HG03460 (cell line): ENCODE measurements at regions not wholly inside any gene's neighbourhood (a gene's known extent, or its start where the extent isn't known, plus 50 kb on each side); places are given as distances from the start of the nearest gene placed in this dataset.

ENCODE experiments used
- ATAC-seq: cut with Tn5 transposase; IDR thresholded peaks from one replicate; pipeline ENCODE4 v1.9.1; 2021; ENCODE audit not compliant: unreplicated experiment

- ATAC-seq, result no peak
These were observed 100.5 kb upstream of the MGAT5 start for GRCh38 chr2:134153294-134153880.

DNA sequence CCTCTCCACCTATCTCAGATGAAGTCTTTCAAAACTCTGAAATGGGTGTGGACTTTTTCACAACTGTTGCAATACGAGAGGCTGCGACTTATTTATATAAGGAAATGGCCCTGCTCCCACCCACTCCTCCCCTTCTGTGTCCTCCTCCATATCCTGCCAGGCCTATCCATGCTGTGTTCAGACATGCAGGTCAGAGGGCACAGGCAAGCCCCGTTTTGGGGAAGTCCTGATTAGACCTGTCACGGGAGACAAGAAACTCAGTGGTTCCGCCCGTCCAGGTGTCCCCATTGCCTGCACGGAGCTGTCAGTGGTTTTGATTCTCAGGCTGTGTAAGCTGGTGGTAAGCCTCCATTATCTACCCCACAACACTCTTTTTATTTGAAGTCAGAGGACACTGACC lies 99.6 kb upstream of the MGAT5 start:
- ATAC-seq, result peak; percentile 83

GRCh38 chr2:134155134-134155533 lies 98.7 kb upstream of the MGAT5 start:
- ATAC-seq, result peak; percentile 66

GRCh38 chr2:134158295-134158694 lies 95.6 kb upstream of the MGAT5 start:
- ATAC-seq, result no peak

- no peak for ATAC-seq
These were observed 92.7 kb upstream of the MGAT5 start for GRCh38 chr2:134161170-134161547.

DNA sequence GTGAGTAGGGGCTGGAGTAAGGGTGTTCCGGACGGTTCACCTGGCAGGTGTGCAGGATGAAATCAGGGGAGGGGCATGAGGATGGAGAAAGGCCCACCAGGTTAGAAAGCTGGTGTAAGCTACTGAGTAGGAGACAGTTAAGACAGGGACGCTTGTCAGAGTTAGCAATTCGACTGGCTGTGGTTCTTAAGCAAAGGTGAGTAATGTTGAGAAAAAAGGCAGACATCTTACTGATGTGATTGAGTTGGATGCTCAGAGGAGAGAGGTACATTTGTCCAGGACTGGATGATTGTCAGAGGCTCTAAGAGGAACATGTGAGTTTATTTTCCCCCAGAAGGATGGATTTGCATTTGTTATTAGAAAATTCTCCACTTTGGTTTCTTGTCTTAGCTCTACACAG lies 90.5 kb upstream of the MGAT5 start:
- no peak for ATAC-seq

DNA sequence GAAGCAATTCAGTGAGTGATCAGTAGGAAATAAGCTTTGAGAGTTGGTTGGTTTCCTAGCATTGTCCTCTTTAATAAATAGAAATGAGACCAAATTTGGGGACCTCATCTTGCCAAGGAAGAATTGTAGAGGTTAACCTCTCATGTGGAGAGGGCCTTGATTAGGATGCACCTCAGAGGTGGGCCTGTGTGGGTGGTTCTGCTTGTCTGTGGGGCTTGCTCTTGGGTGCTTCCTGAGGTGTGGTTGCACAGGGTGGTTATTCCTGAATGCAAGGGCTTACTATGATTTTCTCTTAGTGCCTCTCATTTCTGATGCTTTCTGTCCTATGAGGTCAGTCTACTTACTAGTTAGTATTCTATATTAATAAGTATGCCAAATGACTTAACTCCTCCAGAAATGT lies 89.6 kb upstream of the MGAT5 start:
- no peak for ATAC-seq

- ATAC-seq, result no peak
These were observed 86.9 kb upstream of the MGAT5 start for GRCh38 chr2:134167015-134167414.

DNA sequence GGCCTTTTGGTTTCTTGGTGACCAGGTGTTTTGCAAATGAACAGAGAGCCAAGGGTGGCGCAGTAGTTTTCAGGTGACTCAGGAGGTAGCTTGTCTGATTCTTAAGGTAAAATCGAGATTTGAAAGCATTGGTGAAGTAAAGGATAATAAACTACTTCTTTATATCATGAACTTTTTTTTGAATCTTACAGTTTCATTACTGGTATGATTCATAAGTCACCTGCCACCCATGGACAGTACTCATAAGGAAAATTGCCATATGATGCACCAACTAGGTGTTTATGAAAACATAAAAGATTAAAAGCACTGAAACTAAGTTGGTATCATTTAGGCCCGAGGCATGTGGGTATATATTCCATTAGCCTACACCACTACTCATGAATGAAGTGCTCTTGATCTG lies 84.1 kb upstream of the MGAT5 start:
- ATAC-seq, result peak; percentile 58

GRCh38 chr2:134170294-134170693 lies 83.6 kb upstream of the MGAT5 start:
- no peak for ATAC-seq

DNA sequence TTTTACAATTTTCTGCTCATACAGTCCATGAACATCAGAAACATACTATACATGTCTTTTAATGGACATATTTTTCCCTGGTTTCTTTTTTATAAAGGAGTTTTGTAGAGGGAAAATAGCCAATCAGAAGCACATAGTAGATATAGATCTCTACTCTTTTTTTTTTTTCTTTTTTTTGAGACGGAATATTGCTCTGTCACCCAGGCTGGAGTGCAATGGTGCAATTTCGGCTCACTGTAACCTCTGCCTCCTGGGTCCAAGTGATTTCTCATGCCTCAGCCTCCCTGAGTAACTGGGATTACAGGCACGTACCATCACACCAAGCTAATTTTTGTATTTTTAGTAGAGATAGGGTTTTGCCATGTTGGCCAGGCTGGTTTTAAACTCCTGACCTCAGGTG lies 83.2 kb upstream of the MGAT5 start:
- no peak for ATAC-seq

- no peak for ATAC-seq
These were observed 80.4 kb upstream of the MGAT5 start for GRCh38 chr2:134173338-134174016.

GRCh38 chr2:134174711-134175110 lies 79.2 kb upstream of the MGAT5 start:
- no peak for ATAC-seq

DNA sequence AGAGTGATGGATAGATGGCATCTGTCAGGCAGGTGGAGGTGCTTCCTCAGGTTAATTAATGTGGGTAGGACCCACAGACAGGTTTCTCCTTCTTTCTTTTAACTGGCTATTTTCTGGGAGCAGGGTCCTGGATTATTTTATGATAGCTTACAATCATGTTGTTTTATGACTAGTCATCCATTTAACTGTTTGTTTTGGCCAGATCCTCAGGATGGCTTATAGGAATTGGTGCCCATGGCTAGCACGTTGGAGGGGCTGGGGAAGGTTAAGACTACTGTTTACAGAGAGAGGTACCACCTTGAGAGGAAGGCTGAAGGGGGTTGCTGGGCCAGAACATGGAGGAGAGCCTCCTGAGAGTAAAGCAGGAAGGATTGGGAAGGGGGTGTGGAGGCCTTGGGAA lies 78.0 kb upstream of the MGAT5 start:
- ATAC-seq, result no peak

- ATAC-seq, result no peak
These were observed 76.4 kb upstream of the MGAT5 start for GRCh38 chr2:134177351-134177931.

DNA sequence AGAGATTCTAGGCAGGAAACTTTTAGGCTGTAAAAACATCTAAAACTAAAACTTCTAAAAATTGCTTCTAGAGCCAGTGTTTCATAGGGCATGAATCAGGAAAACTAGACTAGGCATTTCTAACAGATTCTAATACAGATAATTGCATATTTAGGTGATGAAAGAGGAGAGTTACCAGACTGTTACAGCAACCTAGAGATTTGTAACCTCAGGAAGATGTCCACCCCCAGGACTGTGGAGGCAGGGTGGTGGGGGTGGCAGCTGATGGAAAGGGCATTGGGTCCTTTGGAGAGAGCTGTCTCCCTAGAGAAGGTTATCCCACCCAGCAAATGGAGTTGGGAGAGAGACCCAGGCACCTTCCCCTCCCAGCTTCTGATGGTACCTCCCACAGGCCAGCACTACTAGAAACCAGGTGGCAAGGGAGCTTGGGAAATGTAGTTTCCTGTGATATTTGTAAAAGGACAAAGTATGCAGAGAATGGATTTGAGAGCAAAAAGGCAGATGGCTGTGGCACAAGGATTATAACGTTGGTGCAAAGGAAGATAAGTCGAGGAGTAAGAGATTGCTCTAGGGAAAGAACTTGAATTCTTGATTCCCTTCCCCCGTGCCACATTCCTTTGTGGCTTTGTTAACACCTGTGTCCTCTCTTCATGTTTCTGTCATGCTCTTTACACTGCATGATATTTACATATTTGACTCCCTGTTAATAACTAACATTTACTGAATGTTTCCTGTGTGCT lies 75.6 kb upstream of the MGAT5 start:
- ATAC-seq, result peak; percentile 60

DNA sequence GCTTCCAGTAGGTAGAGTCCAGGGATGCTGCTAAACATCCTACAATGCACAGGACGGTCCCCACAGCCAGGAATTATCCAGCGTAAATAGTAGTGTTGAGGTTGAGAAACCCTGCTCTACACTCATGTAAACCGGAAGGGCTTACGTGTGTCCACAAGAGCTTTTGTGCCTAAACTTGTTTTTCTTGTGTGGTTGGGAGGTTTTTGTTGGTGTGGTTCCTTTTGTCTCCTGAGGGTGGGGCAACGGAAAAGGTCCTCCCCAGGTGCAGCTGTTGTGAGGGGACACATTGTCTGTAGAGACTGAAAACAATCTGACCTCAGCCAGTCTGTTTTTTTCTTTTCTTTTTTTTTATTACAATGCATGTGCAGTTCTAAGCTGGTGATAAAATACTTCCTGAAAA lies 72.7 kb upstream of the MGAT5 start:
- ATAC-seq, result peak; percentile 53

DNA sequence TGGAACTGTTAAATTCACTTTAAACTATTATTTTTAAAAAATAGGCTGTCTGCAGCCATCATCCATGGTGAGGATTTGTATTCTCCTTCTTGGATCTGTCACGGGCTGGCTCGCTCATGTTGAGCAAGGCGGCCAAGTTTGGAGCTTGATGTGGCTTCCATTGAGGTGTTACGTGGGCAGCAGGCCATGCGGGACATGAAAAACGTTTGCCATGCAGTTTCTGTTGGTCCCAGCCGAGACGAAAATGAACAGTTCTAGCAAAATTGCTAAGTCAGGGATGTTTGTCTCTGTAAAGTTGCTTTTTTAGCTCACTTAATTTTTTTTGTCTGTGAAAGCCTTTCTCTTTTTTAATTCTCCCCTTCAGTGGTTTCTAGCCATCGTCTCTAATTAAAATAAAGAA lies 70.2 kb upstream of the MGAT5 start:
- no peak for ATAC-seq

DNA sequence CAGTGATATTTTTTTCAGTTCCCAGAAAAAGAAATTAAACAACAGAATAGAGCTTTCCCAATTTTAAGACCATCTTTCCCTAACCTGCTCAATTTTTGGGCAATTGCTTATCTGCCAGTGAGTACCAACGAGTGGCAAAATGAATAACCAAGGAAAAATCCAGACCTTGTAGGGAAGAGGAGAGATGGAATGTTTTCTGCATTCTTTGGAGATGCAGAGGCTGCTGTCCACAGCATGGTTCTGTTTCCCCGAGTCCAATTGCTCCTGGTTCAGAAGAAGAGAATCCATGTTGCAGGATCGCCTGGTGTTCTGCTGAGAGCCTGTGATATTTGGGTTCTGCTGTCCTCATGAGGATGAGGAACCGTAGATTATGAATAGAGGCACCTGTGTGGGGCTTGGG lies 68.2 kb upstream of the MGAT5 start:
- no peak for ATAC-seq

DNA sequence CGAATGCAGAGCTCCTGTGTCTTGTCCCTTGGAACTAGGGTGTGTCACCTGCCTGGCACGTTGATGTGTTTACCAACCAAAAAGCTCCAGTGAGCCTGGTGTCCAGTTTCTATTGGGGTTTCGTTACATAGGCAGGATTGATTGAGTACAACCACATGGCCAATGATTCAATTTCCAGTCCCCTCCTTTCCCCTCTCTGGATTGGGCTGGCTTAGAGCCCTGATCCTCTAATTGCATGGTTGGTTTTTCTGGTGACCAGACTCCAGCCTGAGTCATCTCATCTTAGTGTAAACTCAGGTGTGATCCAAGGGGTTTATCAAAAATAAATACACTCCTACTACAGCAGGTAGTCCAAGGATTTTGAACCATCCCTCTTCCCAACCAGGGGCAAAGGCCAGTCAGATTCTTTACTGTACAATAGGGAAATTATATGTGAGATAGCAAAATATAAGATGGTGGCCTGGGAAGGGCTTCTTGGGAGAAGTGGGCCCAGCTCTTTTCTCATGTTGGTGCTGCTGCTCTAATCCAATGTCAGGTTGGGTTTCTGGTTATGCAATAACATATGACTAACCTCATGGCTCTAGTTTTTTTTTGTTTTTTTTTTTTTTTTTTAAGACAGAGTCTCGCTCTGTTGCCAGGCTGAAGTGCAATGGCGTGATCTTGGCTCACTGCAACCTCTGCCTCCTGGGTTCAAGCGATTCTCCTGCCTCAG lies 64.7 kb upstream of the MGAT5 start:
- ATAC-seq, result no peak

DNA sequence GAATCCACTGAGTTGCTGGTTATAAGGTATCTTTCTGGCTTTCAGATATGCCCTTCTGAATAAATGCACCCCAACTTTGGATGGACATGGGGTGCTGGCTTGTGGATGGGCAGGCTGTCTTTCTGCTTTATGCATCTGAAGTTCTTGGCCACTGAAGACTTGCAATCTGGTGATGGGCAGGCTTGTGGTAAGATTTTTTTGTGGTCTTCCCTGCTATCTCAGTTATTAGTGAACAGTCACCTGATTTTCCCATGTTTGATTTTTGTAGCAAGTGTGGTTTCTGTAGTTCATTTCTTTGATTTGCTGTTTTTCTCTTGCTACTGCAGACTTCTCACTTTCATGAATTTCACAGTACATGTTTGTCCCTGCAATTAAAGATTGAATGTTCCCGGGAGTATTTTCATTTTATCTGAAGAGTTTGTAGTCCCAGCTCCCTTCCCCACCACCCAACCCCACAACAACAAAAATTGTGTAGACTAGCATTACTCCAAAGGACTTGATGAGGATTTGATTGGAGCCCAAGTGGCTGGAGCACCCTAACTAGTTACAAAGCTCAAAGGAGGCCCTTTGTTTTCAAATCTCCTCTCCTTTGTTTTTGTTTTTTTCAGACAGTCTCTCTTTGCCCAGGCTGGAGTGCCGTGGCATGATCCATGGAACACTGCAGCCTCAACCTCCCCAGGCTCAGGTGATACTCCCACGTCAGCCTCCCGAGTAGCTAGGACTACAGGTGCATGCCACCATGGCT lies 63.6 kb upstream of the MGAT5 start:
- no peak for ATAC-seq
